Fibroblast of lung (primary cell): ENCODE measurements at regions not wholly inside any gene's neighbourhood (a gene's known extent, or its start where the extent isn't known, plus 50 kb on each side); places are given as distances from the start of the nearest gene placed in this dataset.

Experiments
- CTCF ChIP-seq, 2 donors: IDR thresholded peaks in 1 of 2; conservative IDR thresholded peaks in 1 of 2; 1 replicate in 1 of 2; 2 replicates in 1 of 2; pipeline ENCODE4 v1.5.1; 2011 to 2012; ENCODE audit warnings: low read length in 2 of 2, control low read depth in 1 of 2, inconsistent platforms in 1 of 2, low read depth in 1 of 2, mild to moderate bottlenecking in 1 of 2
- EZH2 ChIP-seq: IDR thresholded peaks from 2 replicates; pipeline ENCODE4 v1.5.1; 2012; ENCODE audit warnings: low read length, control low read depth, mild to moderate bottlenecking; ENCODE audit errors: missing control alignments

- TF ChIP-seq EZH2 (no peak), CTCF (conservative IDR thresholded peaks at IDR 0.05 in 1 of 2, IDR thresholded peaks at IDR 0.05 in 1 of 2; ENCODE audit: low read depth in 1 of 2, low read length in 2 of 2) (no peak)
Measured at GRCh38 chr13:82467626-82468025, 1414.6 kb downstream of the SLITRK1 start.
